ENCODE measurements at regions not wholly inside any gene's neighbourhood (a gene's known extent, or its start where the extent isn't known, plus 50 kb on each side); places are given as distances from the start of the nearest gene placed in this dataset.

- intact Hi-C loops (cut with micrococcal nuclease): no loop called here
- Histone ChIP-seq H3K4me1 (ENCODE audit: control insufficient read depth, extremely low read depth, insufficient read depth, low read length) (no peaks in the 10 kb centered on the region), H3K27ac (ENCODE audit: insufficient read depth, low read depth, low read length) (no peak overlapping the region), H3K9ac (replicated peaks; ENCODE audit: extremely low read depth, insufficient read depth, low read length) (no peak overlapping the region), H3K36me3 (ENCODE audit: control insufficient read depth in 2 of 2, extremely low read depth in 1 of 2, insufficient read depth in 2 of 2, low read length in 2 of 2) (no peaks in the 10 kb centered on the region), H3K9me1 (replicated peaks; ENCODE audit: control insufficient read depth, extremely low read depth, insufficient read depth, low read length) (no peaks in the 10 kb centered on the region), H4K20me1 (replicated peaks; ENCODE audit: control insufficient read depth, extremely low read depth, insufficient read depth, low read length) (no peaks in the 10 kb centered on the region), H3K9me3 (replicated peaks; ENCODE audit: control insufficient read depth, insufficient read depth, low read length) (no peaks in the 10 kb centered on the region), H3K79me2 (ENCODE audit: control insufficient read depth, insufficient read depth, low read length) (no peaks in the 10 kb centered on the region), H2AFZ (ENCODE audit: low read depth, low read length) (no peak overlapping the region), H3K27me3 (ENCODE audit: control insufficient read depth in 2 of 2, insufficient read depth in 2 of 2, low read length in 2 of 2) (peaks cover 4 to 7% of the 10 kb centered on the region in 2 experiments), H3K4me2 (ENCODE audit: insufficient read depth, low read length) (no peak overlapping the region), H3K4me3 (replicated peaks in 1 of 3; ENCODE audit: insufficient read depth in 1 of 3, low read depth in 1 of 3, low read length in 3 of 3) (no peak overlapping the region)
- no peak for FAIRE-seq
- no TSS peak for BruUV-seq (replicated peaks)
- CTCF ChIA-PET: interaction anchor here (1.0 to 1.3 kb wide), 2 partner anchors 7 to 10 kb away, joined by 3 read pairs; no protein-coding TSS in a partner anchor
- no peak for DNase-seq (ENCODE audit: low read depth, low spot score)
- dilution Hi-C loops (cut with MboI; ENCODE audit: extremely low pct_ligation_motif_present, low sequenced_read_pairs): no loop called here
- TF ChIP-seq EZH2 (IDR thresholded peaks at IDR 0.05; ENCODE audit: borderline replicate concordance, low read depth, low read length, severe bottlenecking) (no peak), MYC (IDR thresholded peaks at IDR 0.05; ENCODE audit: low read depth, low read length) (no peak), CTCF (IDR thresholded peaks at IDR 0.05; ENCODE audit: extremely low read depth in 1 of 2, insufficient read depth in 1 of 2, low read depth in 1 of 2, low read length in 2 of 2) (no peak), POLR2A (IDR thresholded peaks at IDR 0.05; ENCODE audit: low read depth, low read length) (no peak), MAX (IDR thresholded peaks at IDR 0.05; ENCODE audit: insufficient read depth, insufficient read length) (no peak), FOS (IDR thresholded peaks at IDR 0.05; ENCODE audit: borderline replicate concordance, insufficient read depth, low read length) (no peak), GATA2 (IDR thresholded peaks at IDR 0.05; ENCODE audit: insufficient read depth, insufficient read length, low read depth, low read length) (no peak), POLR2AphosphoS5 (IDR thresholded peaks at IDR 0.05; ENCODE audit: insufficient read depth, low read depth, low read length) (no peak), JUN (IDR thresholded peaks at IDR 0.05; ENCODE audit: borderline replicate concordance, insufficient read depth, insufficient read length, low read depth) (no peak)
- POLR2A ChIA-PET: no interaction called here
Observed at GRCh38 chr1:231099311-231099710, 59.3 kb upstream of the FAM89A start.

Data from endothelial cell of umbilical vein (primary cell).